Neural progenitor cell (in vitro differentiated cells): ENCODE measurements at regions not wholly inside any gene's neighbourhood (a gene's known extent, or its start where the extent isn't known, plus 50 kb on each side); places are given as distances from the start of the nearest gene placed in this dataset.

Source experiments
- DNase-seq: peaks from one replicate; pipeline ENCODE4 v3.0.0-alpha.2; 2016; ENCODE audit warnings: low spot score
- H2AFZ ChIP-seq: fragments of 200-600 bp; sonication (generic); replicated peaks from 2 replicates; pipeline ENCODE4 v1.6.1; 2016; ENCODE audit warnings: antibody characterized with exemption
- H3F3A ChIP-seq: fragments of 200-600 bp; sonication (generic); 2 replicates; pipeline ENCODE4 v1.6.1; 2016; ENCODE audit warnings: antibody characterized with exemption, low read depth
- H3K27ac ChIP-seq: fragments of 200-600 bp; sonication (generic); 2 replicates; pipeline ENCODE4 v1.5.1; 2016; ENCODE audit warnings: mild to moderate bottlenecking
- H3K27me3 ChIP-seq: fragments of 200-600 bp; sonication (generic); 2 replicates; pipeline ENCODE4 v1.6.1; 2016; ENCODE audit warnings: mild to moderate bottlenecking, moderate library complexity
- H3K36me3 ChIP-seq: fragments of 200-600 bp; sonication (generic); 2 replicates; pipeline ENCODE4 v1.5.1; 2016
- H3K4me1 ChIP-seq: fragments of 200-600 bp; sonication (generic); 2 replicates; pipeline ENCODE4 v1.6.1; 2016; ENCODE audit warnings: mixed run types
- H3K4me2 ChIP-seq: fragments of 200-600 bp; sonication (generic); 2 replicates; pipeline ENCODE4 v1.6.1; 2016
- H3K4me3 ChIP-seq: fragments of 200-600 bp; sonication (generic); 2 replicates; pipeline ENCODE4 v1.5.1; 2016
- H3K79me2 ChIP-seq: fragments of 200-600 bp; sonication (generic); 2 replicates; pipeline ENCODE4 v1.6.1; 2016; ENCODE audit warnings: low read depth
- H3K9ac ChIP-seq: fragments of 200-600 bp; sonication (generic); 2 replicates; pipeline ENCODE4 v1.6.1; 2016
- H3K9me3 ChIP-seq: fragments of 200-600 bp; sonication (generic); 2 replicates; pipeline ENCODE4 v1.5.1; 2016; ENCODE audit warnings: low read depth
- H4K20me1 ChIP-seq: fragments of 200-600 bp; sonication (generic); 2 replicates; pipeline ENCODE4 v1.6.1; 2016; ENCODE audit warnings: low read depth
- H3K27ac Mint-ChIP-seq: 3 replicates; pipeline ENCODE4 v1.8.0; 2021; ENCODE audit warnings: mixed read lengths
- H3K27me3 Mint-ChIP-seq: 2 replicates; pipeline ENCODE4 v1.8.0; 2022; ENCODE audit warnings: low read depth, mild to moderate bottlenecking, inconsistent platforms, moderate library complexity, mixed read lengths; ENCODE audit not compliant: insufficient read depth
- H3K36me3 Mint-ChIP-seq: 3 replicates; pipeline ENCODE4 v1.8.0; 2021; ENCODE audit warnings: mixed read lengths
- H3K4me1 Mint-ChIP-seq: 3 replicates; pipeline ENCODE4 v1.8.0; 2021; ENCODE audit warnings: mixed read lengths
- H3K4me3 Mint-ChIP-seq: 3 replicates; pipeline ENCODE4 v1.8.0; 2021; ENCODE audit warnings: mild to moderate bottlenecking, moderate library complexity, mixed read lengths
- H3K9me3 Mint-ChIP-seq: 3 replicates; pipeline ENCODE4 v1.8.0; 2020; ENCODE audit warnings: mixed read lengths
- CTCF ChIP-seq: fragments of 200-600 bp; sonication (generic); IDR thresholded peaks from 2 replicates; pipeline ENCODE4 v1.5.1; 2017; ENCODE audit warnings: antibody characterized with exemption, mild to moderate bottlenecking
- EZH2 ChIP-seq: fragments of 200-600 bp; sonication (generic); IDR thresholded peaks from 2 replicates; pipeline ENCODE4 v1.6.1; 2017; ENCODE audit warnings: antibody characterized with exemption, mild to moderate bottlenecking, moderate library complexity
- EZH2phosphoT487 ChIP-seq: fragments of 200-600 bp; sonication (generic); IDR thresholded peaks from 2 replicates; pipeline ENCODE4 v1.6.1; 2017; ENCODE audit warnings: antibody characterized with exemption

- H3K9ac ChIP-seq = no peak overlapping the region
- Mint-ChIP-seq H3K4me3 (no peak overlapping the region), H3K27me3 (peaks cover 2% of the 10 kb centered on the region), H3K4me1 (peaks cover 5% of the 10 kb centered on the region), H3K36me3 (peaks cover 2% of the 10 kb centered on the region), H3K27ac (no peak overlapping the region), H3K9me3 (no peaks in the 10 kb centered on the region)
- no peaks in the 10 kb centered on the region for H3F3A ChIP-seq
- H2AFZ ChIP-seq = no peak overlapping the region
- H3K27me3 ChIP-seq = no peaks in the 10 kb centered on the region
- H3K4me2 ChIP-seq = no peak overlapping the region
- H3K9me3 ChIP-seq = no peaks in the 10 kb centered on the region
- no peak overlapping the region for H3K27ac ChIP-seq
- no peaks in the 10 kb centered on the region for H4K20me1 ChIP-seq
- TF ChIP-seq CTCF (no peak), EZH2phosphoT487 (no peak), EZH2 (no peak)
- no peak for DNase-seq
- H3K36me3 ChIP-seq = no peaks in the 10 kb centered on the region
- H3K79me2 ChIP-seq = no peaks in the 10 kb centered on the region
- no peaks in the 10 kb centered on the region for H3K4me1 ChIP-seq
- no peak overlapping the region for H3K4me3 ChIP-seq
Measured at GRCh38 chr3:64801856-64802255, 114.1 kb upstream of the ADAMTS9 start.

GRCh38 chr3:64799606-64800005, 111.8 kb upstream of the ADAMTS9 start:
- peaks cover 9% of the 10 kb centered on the region for H3K4me1 ChIP-seq
- Mint-ChIP-seq H3K9me3 (no peaks in the 10 kb centered on the region), H3K27me3 (peaks cover under 1% of the 10 kb centered on the region), H3K4me3 (no peak overlapping the region), H3K36me3 (peaks cover 2% of the 10 kb centered on the region), H3K4me1 (peaks cover 10% of the 10 kb centered on the region), H3K27ac (no peak overlapping the region)
- H3K9me3 ChIP-seq = no peaks in the 10 kb centered on the region
- H3K4me3 ChIP-seq = no peak overlapping the region
- H3K4me2 ChIP-seq = no peak overlapping the region
- TF ChIP-seq EZH2 (no peak), EZH2phosphoT487 (no peak), CTCF (no peak)
- no peaks in the 10 kb centered on the region for H3K36me3 ChIP-seq
- H3K27ac ChIP-seq = no peak overlapping the region
- no peak overlapping the region for H2AFZ ChIP-seq
- no peaks in the 10 kb centered on the region for H3F3A ChIP-seq
- no peaks in the 10 kb centered on the region for H3K79me2 ChIP-seq
- no peak overlapping the region for H3K9ac ChIP-seq
- H4K20me1 ChIP-seq = no peaks in the 10 kb centered on the region
- H3K27me3 ChIP-seq = no peaks in the 10 kb centered on the region
- DNase-seq = no peak

- H3K9me3 Mint-ChIP-seq = no peaks in the 10 kb centered on the region
- no peak overlapping the region for H3K9ac ChIP-seq
- no peak overlapping the region for H2AFZ ChIP-seq
- H3K4me1 ChIP-seq = peaks cover 9% of the 10 kb centered on the region
- H3K4me3 Mint-ChIP-seq = no peak overlapping the region
- H4K20me1 ChIP-seq = no peaks in the 10 kb centered on the region
- H3K4me1 Mint-ChIP-seq = peaks cover 10% of the 10 kb centered on the region
- no peaks in the 10 kb centered on the region for H3K36me3 ChIP-seq
- DNase-seq = no peak
- no peak overlapping the region for H3K4me3 ChIP-seq
- no peaks in the 10 kb centered on the region for H3F3A ChIP-seq
- no peaks in the 10 kb centered on the region for H3K9me3 ChIP-seq
- no peaks in the 10 kb centered on the region for H3K27me3 Mint-ChIP-seq
- no peaks in the 10 kb centered on the region for H3K27me3 ChIP-seq
- no peak overlapping the region for H3K27ac ChIP-seq
- TF ChIP-seq CTCF (no peak), EZH2 (no peak), EZH2phosphoT487 (no peak)
- no peaks in the 10 kb centered on the region for H3K79me2 ChIP-seq
- no peak overlapping the region for H3K27ac Mint-ChIP-seq
- H3K36me3 Mint-ChIP-seq = peaks cover 2% of the 10 kb centered on the region
- no peak overlapping the region for H3K4me2 ChIP-seq
Measured at GRCh38 chr3:64798316-64798715, 110.5 kb upstream of the ADAMTS9 start.
